Anterior cingulate cortex (tissue), 58 donors: ENCODE measurements at regions not wholly inside any gene's neighbourhood (a gene's known extent, or its start where the extent isn't known, plus 50 kb on each side); places are given as distances from the start of the nearest gene placed in this dataset.
"Not testable (repeated sequence)": the region's sequence is repeated elsewhere in the genome, so short reads cannot be mapped to it uniquely, and the experiment has no call there.

Source experiments
- DNase-seq, 58 donors: peaks; one replicate each; lab custom pipeline; 2025; lab: John Stamatoyannopoulos, UW

GRCh38 chr13:89088107-89088506, 1416.9 kb downstream of the SLITRK5 start:
- not testable (repeated sequence) for DNase-seq

- DNase-seq = no peak
Observed at GRCh38 chr13:89097994-89098393, 1426.8 kb downstream of the SLITRK5 start.

- no peak for DNase-seq
Observed at GRCh38 chr13:89113744-89114143, 1442.6 kb downstream of the SLITRK5 start.

- DNase-seq = no peak
Observed at GRCh38 chr13:89115307-89115706, 1444.1 kb downstream of the SLITRK5 start.

GRCh38 chr13:89136678-89137077, 1465.5 kb downstream of the SLITRK5 start:
- DNase-seq = no peak

GRCh38 chr13:89150362-89150761, 1479.2 kb downstream of the SLITRK5 start:
- DNase-seq = no peak

- DNase-seq = no peak
Observed at GRCh38 chr13:89153941-89154340, 1482.8 kb downstream of the SLITRK5 start.

GRCh38 chr13:89163096-89163495, 1491.9 kb downstream of the SLITRK5 start:
- peak in 19 of 58 donors; percentile 0 to 48 (median 4) for DNase-seq

GRCh38 chr13:89165685-89166084, 1494.5 kb downstream of the SLITRK5 start:
- DNase-seq = no peak

- DNase-seq = no peak
Observed at GRCh38 chr13:89169951-89170350, 1498.8 kb downstream of the SLITRK5 start.

GRCh38 chr13:89181041-89181440, 1509.9 kb downstream of the SLITRK5 start:
- DNase-seq = no peak

- no peak for DNase-seq
Observed at GRCh38 chr13:89199138-89199537, 1528.0 kb downstream of the SLITRK5 start.

- no peak for DNase-seq
Observed at GRCh38 chr13:89204435-89204834, 1533.3 kb downstream of the SLITRK5 start.

- DNase-seq = no peak
Observed at GRCh38 chr13:89205856-89206520, 1534.8 kb downstream of the SLITRK5 start.

- DNase-seq = no peak
Observed at GRCh38 chr13:89212186-89212585, 1541.0 kb downstream of the SLITRK5 start.

- no peak for DNase-seq
Observed at GRCh38 chr13:89214185-89214584, 1543.0 kb downstream of the SLITRK5 start.

- not testable (repeated sequence) for DNase-seq
Observed at GRCh38 chr13:89215319-89215718, 1544.1 kb downstream of the SLITRK5 start.

GRCh38 chr13:89217813-89218212, 1546.6 kb downstream of the SLITRK5 start:
- no peak for DNase-seq

- DNase-seq = no peak
Observed at GRCh38 chr13:89221557-89222158, 1550.5 kb downstream of the SLITRK5 start.

- DNase-seq = no peak
Observed at GRCh38 chr13:89227356-89227755, 1556.2 kb downstream of the SLITRK5 start.

- no peak for DNase-seq
Observed at GRCh38 chr13:89238496-89238895, 1567.3 kb downstream of the SLITRK5 start.

- no peak for DNase-seq
Observed at GRCh38 chr13:89239361-89240127, 1568.4 kb downstream of the SLITRK5 start.
